Astrocyte of the spinal cord (primary cell): ENCODE measurements at regions not wholly inside any gene's neighbourhood (a gene's known extent, or its start where the extent isn't known, plus 50 kb on each side); places are given as distances from the start of the nearest gene placed in this dataset.

Experiments used
- DNase-seq: peaks from one replicate; pipeline ENCODE4 v3.0.0; 2011; ENCODE audit warnings: low read depth, low spot score
- H3K4me3 ChIP-seq: 2 replicates; pipeline ENCODE4 v1.5.1; 2011; ENCODE audit warnings: low read depth, mild to moderate bottlenecking, low read length, moderate library complexity
- CTCF ChIP-seq: IDR thresholded peaks from 2 replicates; pipeline ENCODE4 v1.5.1; 2012; ENCODE audit warnings: low read depth, mild to moderate bottlenecking, low read length, inconsistent platforms
- in situ Hi-C: cut with HindIII; loops from 2 replicates; pipeline ENCODE4 v1.10.0; 2017; ENCODE audit warnings: low sequenced_read_pairs

GRCh38 chr21:32185103-32185502, 93.7 kb downstream of the MIS18A start:
- in situ Hi-C loops = no loop called here
- TF ChIP-seq CTCF = no peak
- no peak for DNase-seq
- H3K4me3 ChIP-seq = no peak overlapping the region

- no peak for DNase-seq
These were observed 94.4 kb downstream of the MIS18A start for GRCh38 chr21:32184485-32184884.

DNA sequence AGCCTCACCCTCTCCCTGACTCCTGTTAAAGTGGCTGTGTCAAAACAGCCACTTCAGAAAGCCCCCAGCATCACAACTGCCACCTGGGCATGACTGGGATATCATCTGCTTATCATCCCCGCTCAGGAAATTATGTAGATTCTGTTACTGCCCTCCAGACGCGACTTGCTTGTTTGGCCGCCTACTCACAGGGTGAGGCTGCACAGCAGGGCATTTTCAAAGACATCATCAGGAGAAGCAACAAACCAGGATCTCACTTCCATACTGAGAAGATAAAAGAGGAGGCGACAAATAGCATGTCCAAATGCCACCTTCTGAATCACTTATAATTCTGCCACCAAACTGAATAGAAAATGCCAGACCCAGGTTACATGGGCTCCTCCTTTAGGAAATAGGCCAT, 94.8 kb downstream of the MIS18A start:
- in situ Hi-C loops = no loop called here
- H3K4me3 ChIP-seq = no peak overlapping the region
- DNase-seq = no peak
- no peak for TF ChIP-seq CTCF

More at GRCh38 chr21:32184485-32184884, 94.4 kb downstream of the MIS18A start:
- TF ChIP-seq CTCF = no peak
- H3K4me3 ChIP-seq = no peak overlapping the region
- in situ Hi-C loops = no loop called here

DNA sequence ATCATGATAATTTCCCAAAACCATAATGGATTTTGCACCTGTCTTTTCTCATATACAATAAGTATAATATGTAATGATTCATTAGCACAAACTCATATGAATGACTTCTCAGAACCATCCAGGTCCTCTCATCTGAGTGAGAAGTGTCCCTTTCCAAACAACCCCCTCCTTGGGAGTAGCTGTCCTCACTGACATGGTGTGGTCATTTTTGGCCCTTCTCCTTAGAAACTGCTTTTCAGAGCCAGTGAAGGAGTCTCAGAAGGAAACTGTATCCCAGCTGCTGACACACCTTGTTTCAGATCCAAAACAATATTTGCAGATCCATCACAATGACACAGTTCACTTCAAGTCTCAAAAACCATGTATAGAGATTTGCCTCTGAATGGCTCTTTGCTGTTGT, 95.5 kb downstream of the MIS18A start:
- DNase-seq = no peak
- TF ChIP-seq CTCF = no peak
- in situ Hi-C loops = no loop called here
- H3K4me3 ChIP-seq = no peak overlapping the region

DNA sequence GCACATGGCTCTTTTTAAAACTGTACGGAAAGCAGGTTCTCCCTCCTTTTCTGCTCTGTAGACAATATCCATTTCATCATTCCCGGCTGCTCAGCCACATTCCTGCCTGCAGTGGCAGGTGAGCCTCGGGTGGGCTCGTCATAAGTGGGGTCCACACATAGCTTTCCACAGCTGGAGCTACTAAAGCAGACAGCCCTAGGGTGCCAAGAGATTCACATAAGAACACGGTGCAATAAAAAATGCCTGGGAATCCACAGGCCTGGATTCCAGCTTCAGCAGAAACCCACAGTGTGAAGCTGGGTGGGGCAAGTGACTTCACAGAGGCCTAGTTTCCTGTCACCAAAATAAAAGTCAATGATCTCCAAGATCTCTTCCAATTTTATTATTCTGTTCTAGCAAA, 96.4 kb downstream of the MIS18A start:
- in situ Hi-C loops = no loop called here
- DNase-seq = no peak
- no peak for TF ChIP-seq CTCF
- H3K4me3 ChIP-seq = no peak overlapping the region

DNA sequence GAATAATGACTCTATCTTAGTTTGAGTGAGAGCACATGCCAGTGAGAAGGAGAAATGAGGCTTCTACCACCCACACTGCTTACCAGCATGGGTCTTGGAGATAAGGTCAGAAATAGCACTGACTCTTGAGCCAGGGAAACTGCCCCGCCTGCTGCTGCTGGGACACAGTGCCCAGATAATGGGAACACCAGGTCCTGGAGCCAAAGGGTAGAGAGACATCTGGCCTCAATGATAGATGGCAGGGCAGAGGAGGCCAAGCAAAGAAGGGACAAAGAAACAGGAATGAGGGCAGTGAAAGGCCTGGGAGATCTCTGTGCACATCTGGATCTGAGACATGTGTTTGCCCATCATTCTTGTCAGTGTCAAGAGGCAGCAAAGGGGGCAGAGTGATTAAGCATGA, 97.4 kb downstream of the MIS18A start:
- TF ChIP-seq CTCF = no peak
- DNase-seq = no peak
- in situ Hi-C loops = no loop called here
- H3K4me3 ChIP-seq = no peak overlapping the region

DNA sequence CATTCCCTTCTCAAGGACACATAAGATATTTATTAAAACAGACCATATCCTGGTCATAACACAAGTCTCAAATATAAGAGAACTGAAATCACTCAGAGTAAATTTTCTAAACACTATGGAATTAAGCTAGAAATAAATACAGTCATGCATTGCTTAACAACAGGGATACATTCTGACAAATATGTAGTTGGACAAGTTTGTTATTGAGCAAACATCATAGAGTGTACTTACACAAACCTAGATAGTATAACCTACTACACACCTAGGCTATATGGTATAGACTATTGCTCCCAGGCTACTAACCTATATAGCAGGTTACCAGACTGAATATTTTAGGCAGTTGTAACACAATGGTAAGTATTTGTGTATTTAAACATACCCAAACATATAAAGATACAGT, 104.0 kb downstream of the MIS18A start:
- no peak for DNase-seq
- no peak for TF ChIP-seq CTCF
- H3K4me3 ChIP-seq = no peak overlapping the region
- in situ Hi-C loops = no loop called here
